Calu3 (cell line): ENCODE measurements at regions not wholly inside any gene's neighbourhood (a gene's known extent, or its start where the extent isn't known, plus 50 kb on each side); places are given as distances from the start of the nearest gene placed in this dataset.

Experiments used
- BruUV-seq: library from RNA; stranded (reverse); fragments of 400-500 nt; replicated peaks from 2 replicates; lab custom pipeline; 2021; lab: Mats Ljungman, UMichigan
- CTCF ChIA-PET: fragments of 300-600 bp; sonication (Branson Sonifier 250); formaldehyde crosslinking; loops from one replicate; lab custom pipeline; 2022; ENCODE audit warnings: antibody characterized with exemption; lab: Charles Lee
- DNase-seq: peaks from one replicate; pipeline ENCODE4 v3.0.0; 2022
- H3K27ac Mint-ChIP-seq: one replicate; pipeline ENCODE4 v1.8.0; 2022; ENCODE audit warnings: mixed read lengths; ENCODE audit not compliant: unreplicated experiment
- H3K27me3 Mint-ChIP-seq: one replicate; pipeline ENCODE4 v1.8.0; 2022; ENCODE audit warnings: mixed read lengths; ENCODE audit not compliant: unreplicated experiment
- H3K36me3 Mint-ChIP-seq: one replicate; pipeline ENCODE4 v1.8.0; 2022; ENCODE audit warnings: mild to moderate bottlenecking, moderate library complexity, mixed read lengths; ENCODE audit not compliant: insufficient read depth, unreplicated experiment
- H3K4me1 Mint-ChIP-seq: one replicate; pipeline ENCODE4 v1.8.0; 2022; ENCODE audit warnings: mild to moderate bottlenecking, low read depth, mixed read lengths; ENCODE audit not compliant: unreplicated experiment
- H3K4me3 Mint-ChIP-seq: one replicate; pipeline ENCODE4 v1.8.0; 2022; ENCODE audit warnings: mild to moderate bottlenecking, low read depth, moderate library complexity, mixed read lengths; ENCODE audit not compliant: unreplicated experiment
- H3K9me3 Mint-ChIP-seq: one replicate; pipeline ENCODE4 v1.8.0; 2022; ENCODE audit warnings: low read depth, mixed read lengths; ENCODE audit not compliant: unreplicated experiment
- CTCF ChIP-seq: fragments of 200-600 bp; IDR thresholded peaks from one replicate; pipeline ENCODE4 v1.8.0; 2022; ENCODE audit warnings: antibody characterized with exemption; ENCODE audit not compliant: unreplicated experiment
- intact Hi-C: fragments of 100-400 bp; cut with micrococcal nuclease; formaldehyde crosslinking; loops from one replicate; pipeline ENCODE4 v1.10.0; 2022; ENCODE audit not compliant: unreplicated experiment

DNA sequence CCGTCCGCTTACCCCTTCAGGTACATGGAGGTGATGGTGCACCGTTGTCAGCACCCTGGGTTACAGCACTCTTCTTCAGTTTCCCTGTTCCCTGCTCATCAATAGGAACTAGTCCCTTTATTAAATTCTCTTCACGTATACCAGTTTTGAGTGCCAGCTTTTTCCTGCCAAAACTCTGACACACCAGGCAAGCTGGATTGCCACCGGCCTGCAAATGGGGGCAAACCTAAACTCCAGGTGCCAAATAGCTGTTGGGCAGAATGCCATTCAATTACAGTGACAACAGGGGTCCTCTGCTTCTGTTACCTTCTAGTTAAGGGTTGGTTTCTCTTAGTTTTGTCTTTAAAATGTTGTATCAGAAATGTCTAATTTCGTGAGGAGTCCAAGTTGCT, 400.4 kb downstream of the OSTF1 start:
- DNase-seq: no peak
- Mint-ChIP-seq H3K4me3 (no peak overlapping the region), H3K36me3 (no peaks in the 10 kb centered on the region), H3K27ac (no peak overlapping the region), H3K27me3 (peaks cover 41% of the 10 kb centered on the region), H3K4me1 (no peaks in the 10 kb centered on the region), H3K9me3 (no peaks in the 10 kb centered on the region)
- CTCF ChIA-PET: no interaction called here
- intact Hi-C loops: no loop called here
- no peak for TF ChIP-seq CTCF
- no TSS peak for BruUV-seq

DNA sequence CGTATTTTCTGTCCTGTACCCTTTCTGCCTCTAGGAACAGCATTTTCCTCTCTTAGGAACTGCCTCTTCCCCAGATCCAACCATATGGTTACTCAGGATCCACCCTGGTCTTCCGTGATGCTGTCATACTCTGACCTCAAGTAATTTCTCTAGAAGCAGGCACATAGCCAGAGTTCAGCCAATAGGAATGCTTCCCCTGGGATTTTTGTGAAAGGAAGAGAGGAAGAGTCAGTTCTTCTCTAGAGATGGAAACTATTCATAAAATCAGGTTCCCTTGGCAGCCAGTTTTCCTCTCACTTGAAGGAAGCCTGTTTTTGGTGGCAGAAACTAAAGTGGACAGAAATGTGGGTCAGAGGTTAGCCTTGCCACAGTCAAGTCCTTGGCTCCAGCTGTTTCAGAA, 400.1 kb upstream of the PCSK5 start:
- Mint-ChIP-seq H3K27ac (no peak overlapping the region), H3K4me3 (no peak overlapping the region), H3K4me1 (no peaks in the 10 kb centered on the region), H3K9me3 (no peaks in the 10 kb centered on the region), H3K27me3 (peaks cover 42% of the 10 kb centered on the region), H3K36me3 (no peaks in the 10 kb centered on the region)
- no peak for TF ChIP-seq CTCF
- intact Hi-C loops: no loop called here
- CTCF ChIA-PET: no interaction called here
- BruUV-seq: no TSS peak
- DNase-seq: no peak

DNA sequence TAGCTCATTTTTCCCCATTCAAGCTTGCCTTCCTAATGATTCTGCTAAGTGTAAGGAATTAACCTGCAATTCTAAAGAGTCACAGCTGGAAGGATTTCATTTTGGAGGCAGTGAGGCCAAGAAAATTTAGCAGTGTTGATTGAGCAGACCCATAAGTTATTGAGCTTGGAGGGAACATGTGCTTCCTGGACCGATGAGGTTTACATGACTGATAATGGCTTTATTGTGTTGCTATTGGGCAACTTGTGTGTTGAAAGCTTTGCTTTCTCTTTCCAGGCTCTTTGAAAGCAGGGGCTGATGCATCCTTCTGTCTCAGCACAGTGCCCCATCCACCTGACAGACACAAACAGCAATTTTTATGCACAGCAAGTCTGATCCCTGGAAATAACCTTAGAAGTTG, 398.9 kb upstream of the PCSK5 start:
- Mint-ChIP-seq H3K27me3 (peaks cover 35% of the 10 kb centered on the region), H3K9me3 (no peaks in the 10 kb centered on the region), H3K4me1 (no peaks in the 10 kb centered on the region), H3K4me3 (no peak overlapping the region), H3K36me3 (no peaks in the 10 kb centered on the region), H3K27ac (no peak overlapping the region)
- CTCF ChIA-PET: no interaction called here
- no peak for TF ChIP-seq CTCF
- DNase-seq: no peak
- no TSS peak for BruUV-seq
- intact Hi-C loops: no loop called here

GRCh38 chr9:75499812-75500211, 390.7 kb upstream of the PCSK5 start:
- no peak for DNase-seq
- Mint-ChIP-seq H3K36me3 (no peaks in the 10 kb centered on the region), H3K27ac (no peak overlapping the region), H3K9me3 (no peaks in the 10 kb centered on the region), H3K4me1 (no peaks in the 10 kb centered on the region), H3K4me3 (no peak overlapping the region), H3K27me3 (no peaks in the 10 kb centered on the region)
- CTCF ChIA-PET: no interaction called here
- BruUV-seq: no TSS peak
- intact Hi-C loops: no loop called here
- TF ChIP-seq CTCF: no peak
